ENCODE measurements at regions not wholly inside any gene's neighbourhood (a gene's known extent, or its start where the extent isn't known, plus 50 kb on each side); places are given as distances from the start of the nearest gene placed in this dataset.

DNA sequence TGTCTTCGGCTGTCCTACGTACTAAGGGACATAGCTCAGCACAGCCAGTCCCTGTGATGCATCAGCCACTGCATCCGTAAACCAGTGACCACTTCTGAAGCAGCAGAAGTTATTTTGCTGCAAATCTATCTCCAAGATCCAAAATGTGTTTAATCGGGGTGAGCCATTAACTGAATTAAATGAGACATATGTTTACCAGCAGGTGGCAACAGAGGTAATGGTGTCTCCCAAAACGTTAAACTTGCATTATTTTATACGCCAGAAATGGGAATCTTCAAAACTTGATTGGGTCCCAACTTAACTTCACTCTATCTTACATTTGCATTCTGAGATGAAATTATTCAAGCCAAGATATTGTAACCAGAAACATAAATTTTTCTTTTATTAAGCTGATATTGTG is 75.3 kb upstream of the BOC start:
- no CpG with 5 or more reads among the region's 6 CpGs for WGBS (ENCODE audit: extremely low coverage, insufficient read length, low lambda C conversion rate)
- DNase-seq, result no peak

More for the DNA sequence above, 75.3 kb upstream of the BOC start:
- Histone ChIP-seq H3K4ac (ENCODE audit: low read depth, low read length) (no peak overlapping the region), H3T11ph (ENCODE audit: low read length) (no peak overlapping the region), H2BK20ac (ENCODE audit: low read depth, low read length, poor library complexity, severe bottlenecking) (no peak overlapping the region), H3K27me3 (ENCODE audit: insufficient read depth, low read length) (no peaks in the 10 kb centered on the region), H3K27ac (ENCODE audit: insufficient read length, low read depth, low read length) (no peak overlapping the region), H2AK5ac (ENCODE audit: insufficient read length, low read length) (no peak overlapping the region), H4K20me1 (ENCODE audit: control insufficient read depth, insufficient read depth, insufficient read length) (no peaks in the 10 kb centered on the region), H3K4me2 (ENCODE audit: insufficient read depth, insufficient read length, low read length) (no peak overlapping the region), H2BK5ac (ENCODE audit: insufficient read length, low read length) (no peak overlapping the region), H3K56ac (ENCODE audit: insufficient read length, low read depth, low read length) (no peak overlapping the region), H3K23me2 (ENCODE audit: insufficient read length, low read depth, low read length, poor library complexity, severe bottlenecking) (no peaks in the 10 kb centered on the region), H2BK12ac (ENCODE audit: insufficient read length, low read depth, low read length) (no peak overlapping the region), H4K8ac (replicated peaks; ENCODE audit: insufficient read length, low read depth, low read length) (no peak overlapping the region), H3K14ac (ENCODE audit: insufficient read depth, low read length) (no peak overlapping the region), H4K5ac (ENCODE audit: insufficient read length, low read depth, low read length) (no peak overlapping the region), H3K23ac (ENCODE audit: insufficient read length, low read depth, low read length) (no peak overlapping the region), H2BK120ac (ENCODE audit: low read depth, low read length, poor library complexity, severe bottlenecking) (no peak overlapping the region), H3K18ac (ENCODE audit: insufficient read length, low read depth, low read length) (no peak overlapping the region), H3K79me2 (ENCODE audit: insufficient read depth, low read length) (no peaks in the 10 kb centered on the region), H3K9me3 (ENCODE audit: control insufficient read depth, low read depth, low read length) (no peaks in the 10 kb centered on the region), H2BK15ac (ENCODE audit: low read depth, low read length) (no peak overlapping the region), H3K4me1 (ENCODE audit: insufficient read depth, low read length) (no peaks in the 10 kb centered on the region), H4K91ac (ENCODE audit: insufficient read length, low read depth, low read length) (no peak overlapping the region), H2AFZ (ENCODE audit: low read length) (no peak overlapping the region), H3K79me1 (ENCODE audit: insufficient read depth, low read depth, low read length, poor library complexity, severe bottlenecking) (no peaks in the 10 kb centered on the region), H3K9ac (ENCODE audit: extremely low read depth, insufficient read length, low read length) (no peak overlapping the region)
- peaks cover 0 to 6% (median 0%) of the 10 kb centered on the region in 3 experiments; a peak in 1 of 7 replicates for H3K36me3 Mint-ChIP-seq (ENCODE audit: insufficient read depth in 1 of 3, low read depth in 3 of 3)
- H3K27ac Mint-ChIP-seq, result no peak overlapping the region
- peaks cover 0 to 3% of the 10 kb centered on the region in 2 experiments; a peak in 3 of 5 replicates for H3K9me3 Mint-ChIP-seq
- H3K4me3 Mint-ChIP-seq, result no peak overlapping the region
- TF ChIP-seq, protein P1, sequence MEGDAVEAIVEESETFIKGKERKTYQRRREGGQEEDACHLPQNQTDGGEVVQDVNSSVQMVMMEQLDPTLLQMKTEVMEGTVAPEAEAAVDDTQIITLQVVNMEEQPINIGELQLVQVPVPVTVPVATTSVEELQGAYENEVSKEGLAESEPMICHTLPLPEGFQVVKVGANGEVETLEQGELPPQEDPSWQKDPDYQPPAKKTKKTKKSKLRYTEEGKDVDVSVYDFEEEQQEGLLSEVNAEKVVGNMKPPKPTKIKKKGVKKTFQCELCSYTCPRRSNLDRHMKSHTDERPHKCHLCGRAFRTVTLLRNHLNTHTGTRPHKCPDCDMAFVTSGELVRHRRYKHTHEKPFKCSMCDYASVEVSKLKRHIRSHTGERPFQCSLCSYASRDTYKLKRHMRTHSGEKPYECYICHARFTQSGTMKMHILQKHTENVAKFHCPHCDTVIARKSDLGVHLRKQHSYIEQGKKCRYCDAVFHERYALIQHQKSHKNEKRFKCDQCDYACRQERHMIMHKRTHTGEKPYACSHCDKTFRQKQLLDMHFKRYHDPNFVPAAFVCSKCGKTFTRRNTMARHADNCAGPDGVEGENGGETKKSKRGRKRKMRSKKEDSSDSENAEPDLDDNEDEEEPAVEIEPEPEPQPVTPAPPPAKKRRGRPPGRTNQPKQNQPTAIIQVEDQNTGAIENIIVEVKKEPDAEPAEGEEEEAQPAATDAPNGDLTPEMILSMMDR (conservative IDR thresholded peaks at IDR 0.05), result peak; percentile 65
- no peaks in the 10 kb centered on the region for H3K27me3 Mint-ChIP-seq (ENCODE audit: low read depth)
- peaks cover 8 to 15% of the 10 kb centered on the region in 2 experiments for H3K4me1 Mint-ChIP-seq
